T-helper 22 cell (primary cell): ENCODE measurements at regions not wholly inside any gene's neighbourhood (a gene's known extent, or its start where the extent isn't known, plus 50 kb on each side); places are given as distances from the start of the nearest gene placed in this dataset.
"Not testable (repeated sequence)": the region's sequence is repeated elsewhere in the genome, so short reads cannot be mapped to it uniquely, and the experiment has no call there.

Source experiments
- DNase-seq: peaks from one replicate; pipeline ENCODE4 v3.0.0-alpha.2; 2020; ENCODE audit warnings: low read depth

GRCh38 chr5:17978954-17979353 lies 344.7 kb downstream of the TAF11L14 start:
- DNase-seq: no peak

DNA sequence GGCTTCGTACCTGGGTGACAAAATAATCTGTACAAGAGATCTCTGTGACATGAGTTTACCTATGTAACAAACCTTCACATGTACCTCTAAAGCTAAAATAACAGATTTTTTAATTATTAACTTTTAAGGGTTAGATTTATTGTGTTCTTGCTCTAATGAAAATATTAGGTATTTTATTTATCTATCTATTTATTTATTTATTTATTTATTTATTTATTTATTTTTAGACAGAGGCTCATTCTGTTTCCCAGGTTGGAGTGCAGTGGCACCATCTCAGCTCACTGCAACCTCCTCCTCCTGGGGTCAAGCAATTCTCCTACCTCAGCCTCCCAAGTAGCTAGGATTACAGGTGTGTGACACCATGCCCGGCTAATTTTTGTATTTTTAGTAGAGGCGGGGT lies 348.4 kb downstream of the TAF11L14 start:
- DNase-seq: not testable (repeated sequence)

GRCh38 chr5:17989036-17989435 lies 354.8 kb downstream of the TAF11L14 start:
- DNase-seq: no peak

- DNase-seq: no peak
Observed at GRCh38 chr5:17989567-17990563, 355.6 kb downstream of the TAF11L14 start.

DNA sequence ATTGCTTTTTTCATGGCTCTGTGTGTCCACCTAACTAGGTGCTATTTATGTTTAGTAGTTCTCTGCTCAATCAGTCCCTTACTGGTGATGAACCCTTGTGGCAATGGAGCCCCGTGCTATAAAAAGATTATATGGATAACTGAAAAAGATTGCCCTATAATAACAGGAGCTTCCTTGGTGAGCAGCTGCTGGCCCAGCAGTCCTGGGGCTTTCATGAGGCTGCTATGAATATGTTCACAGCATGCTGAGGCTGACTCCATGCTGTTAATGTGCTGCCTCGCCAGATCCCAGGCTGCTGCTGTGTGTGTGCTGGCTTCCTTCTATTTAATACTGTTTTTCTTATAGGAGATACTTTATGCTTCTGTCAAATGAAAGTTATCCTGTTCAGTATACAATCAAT lies 357.5 kb downstream of the TAF11L14 start:
- no peak for DNase-seq

DNA sequence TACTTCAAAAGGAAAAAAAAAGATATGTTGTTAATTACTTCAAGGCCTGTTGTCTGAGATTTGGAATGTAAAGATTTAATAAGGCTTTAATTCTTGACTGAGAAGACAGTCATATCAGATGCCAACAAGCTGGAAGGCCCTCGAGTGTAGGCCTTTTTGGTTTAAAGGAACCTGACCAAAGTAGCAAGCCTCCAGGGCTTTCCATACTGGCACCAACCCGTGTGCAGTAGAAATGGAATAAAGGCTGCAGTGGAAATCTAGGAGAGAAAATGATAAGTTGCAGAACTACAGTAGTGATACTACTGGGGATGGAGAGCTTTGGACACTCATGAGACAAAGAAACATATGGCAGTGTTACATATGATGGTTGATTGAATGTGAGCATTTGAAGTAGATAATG lies 358.0 kb downstream of the TAF11L14 start:
- DNase-seq: no peak

GRCh38 chr5:17995997-17996396 lies 361.7 kb downstream of the TAF11L14 start:
- no peak for DNase-seq

- DNase-seq: no peak
Observed at GRCh38 chr5:17999858-18000257, 365.6 kb downstream of the TAF11L14 start.

DNA sequence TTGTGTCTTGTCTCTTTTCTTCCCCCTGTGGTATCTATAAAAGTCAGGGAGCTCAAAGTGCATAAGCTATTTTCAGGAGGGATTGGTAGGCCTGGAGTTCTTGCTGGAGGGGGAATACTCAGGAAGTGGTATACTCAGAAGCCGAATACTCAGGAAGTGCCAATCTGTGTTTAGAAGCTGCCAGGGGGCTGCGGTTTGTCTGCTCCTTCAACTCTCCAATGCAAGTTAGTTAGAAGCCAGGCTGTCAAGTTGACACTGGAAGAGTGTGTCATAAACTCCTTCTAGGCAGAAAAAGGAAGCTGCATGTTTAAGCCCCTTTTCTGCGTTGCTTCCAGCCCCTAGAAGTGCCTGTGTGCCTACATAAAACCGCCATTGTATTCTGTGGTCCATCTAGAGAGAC lies 366.5 kb downstream of the TAF11L14 start:
- DNase-seq: no peak

- no peak for DNase-seq
Observed at GRCh38 chr5:18003312-18003711, 369.1 kb downstream of the TAF11L14 start.

DNA sequence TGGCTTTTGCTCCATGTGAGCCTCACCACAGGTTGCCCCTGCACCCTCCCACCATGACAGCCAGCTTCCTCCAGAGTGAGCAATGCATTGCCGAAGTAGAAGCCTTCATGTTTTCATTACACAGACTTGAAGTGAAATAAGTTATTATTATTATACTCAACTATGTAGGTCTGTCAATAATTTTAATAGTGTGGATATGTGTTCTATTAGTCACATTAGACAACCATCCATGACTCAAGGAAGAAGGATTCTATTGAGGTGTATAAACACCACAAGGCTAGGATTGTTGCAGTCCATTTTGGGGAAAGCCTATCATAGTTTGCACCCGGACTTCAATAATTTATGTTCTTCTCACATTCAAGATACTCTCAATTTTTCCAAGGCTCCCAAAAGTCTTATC lies 369.5 kb downstream of the TAF11L14 start:
- DNase-seq: no peak

- DNase-seq: not testable (repeated sequence)
Observed at GRCh38 chr5:18006235-18006634, 372.0 kb downstream of the TAF11L14 start.

- DNase-seq: no peak
Observed at GRCh38 chr5:18008940-18009339, 374.7 kb downstream of the TAF11L14 start.

- DNase-seq: no peak
Observed at GRCh38 chr5:18010053-18010452, 375.8 kb downstream of the TAF11L14 start.

- no peak for DNase-seq
Observed at GRCh38 chr5:18018472-18018871, 384.2 kb downstream of the TAF11L14 start.

GRCh38 chr5:18023275-18023674 lies 389.0 kb downstream of the TAF11L14 start:
- DNase-seq: no peak

- DNase-seq: no peak
Observed at GRCh38 chr5:18023986-18024385, 389.7 kb downstream of the TAF11L14 start.

GRCh38 chr5:18024542-18024941 lies 390.3 kb downstream of the TAF11L14 start:
- DNase-seq: no peak

DNA sequence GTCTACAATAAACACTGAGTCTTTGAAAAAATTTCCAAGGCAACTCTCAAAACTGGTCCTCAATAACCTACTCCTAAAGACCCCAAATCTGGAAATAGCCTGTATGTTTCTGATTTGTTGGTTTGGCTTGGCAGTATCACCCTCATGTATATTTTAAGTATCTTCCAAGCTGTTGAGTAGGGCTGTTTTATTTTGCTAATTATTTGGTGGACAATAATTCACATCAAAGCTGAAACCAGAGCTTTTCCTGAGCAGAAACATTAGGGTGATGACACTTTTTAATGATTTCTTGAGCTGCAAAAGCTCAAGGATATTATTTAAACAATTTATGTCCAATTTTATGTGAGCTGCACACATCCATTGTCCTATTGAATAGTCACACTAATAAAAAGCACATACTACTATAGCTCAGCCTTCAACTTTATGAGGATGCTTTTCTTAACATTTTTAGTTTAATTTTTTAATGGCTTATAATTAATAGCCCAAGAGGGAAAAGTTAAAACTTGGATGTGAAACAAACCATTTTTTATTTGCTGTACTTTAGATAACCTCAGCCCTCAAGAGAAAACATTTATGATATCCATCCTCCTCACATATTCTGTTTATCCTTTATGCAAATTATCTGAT lies 393.1 kb downstream of the TAF11L14 start:
- no peak for DNase-seq

DNA sequence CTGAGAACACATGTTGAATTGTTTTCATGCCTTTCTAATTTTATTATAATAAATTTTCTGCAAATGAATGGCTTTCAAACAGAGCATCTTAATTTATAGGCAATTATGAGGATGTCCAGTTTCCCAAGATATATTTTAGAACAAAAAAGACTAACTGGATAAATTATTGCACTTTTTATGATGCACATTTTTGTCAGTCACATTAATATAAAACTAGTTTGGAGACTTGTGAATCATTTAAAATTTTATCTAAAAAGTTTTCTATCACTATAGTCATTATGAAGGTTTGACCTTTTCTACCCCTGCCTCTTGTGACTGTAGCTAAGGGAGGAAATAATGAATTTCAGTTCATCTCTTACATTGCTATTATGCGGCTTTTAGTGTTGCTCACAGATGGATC lies 393.8 kb downstream of the TAF11L14 start:
- no peak for DNase-seq

DNA sequence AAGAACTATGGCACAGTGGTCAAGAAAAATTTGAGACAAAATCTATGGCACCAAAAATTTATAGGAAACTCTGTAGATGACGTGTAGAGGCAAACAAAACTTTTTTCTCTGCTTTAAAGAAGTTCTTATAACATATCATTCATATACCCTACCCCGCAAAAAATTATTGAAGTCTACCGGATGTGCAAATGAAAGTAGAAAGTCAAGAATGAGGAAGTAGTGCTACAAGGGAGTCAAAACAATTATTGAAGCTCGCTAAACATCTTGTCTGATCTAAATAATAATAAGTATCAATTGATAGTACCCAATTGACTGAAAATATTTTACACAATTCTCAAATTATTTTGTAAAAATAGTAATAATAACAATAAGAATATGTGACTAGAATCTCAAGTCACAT lies 398.5 kb downstream of the TAF11L14 start:
- no peak for DNase-seq

- no peak for DNase-seq
Observed at GRCh38 chr5:18036531-18036930, 402.3 kb downstream of the TAF11L14 start.

- DNase-seq: no peak
Observed at GRCh38 chr5:18037718-18038117, 403.5 kb downstream of the TAF11L14 start.
